ENCODE measurements at regions not wholly inside any gene's neighbourhood (a gene's known extent, or its start where the extent isn't known, plus 50 kb on each side); places are given as distances from the start of the nearest gene placed in this dataset.
A peak's percentile ranks its signal among the peaks of the same experiment; 100 is the strongest.

DNA sequence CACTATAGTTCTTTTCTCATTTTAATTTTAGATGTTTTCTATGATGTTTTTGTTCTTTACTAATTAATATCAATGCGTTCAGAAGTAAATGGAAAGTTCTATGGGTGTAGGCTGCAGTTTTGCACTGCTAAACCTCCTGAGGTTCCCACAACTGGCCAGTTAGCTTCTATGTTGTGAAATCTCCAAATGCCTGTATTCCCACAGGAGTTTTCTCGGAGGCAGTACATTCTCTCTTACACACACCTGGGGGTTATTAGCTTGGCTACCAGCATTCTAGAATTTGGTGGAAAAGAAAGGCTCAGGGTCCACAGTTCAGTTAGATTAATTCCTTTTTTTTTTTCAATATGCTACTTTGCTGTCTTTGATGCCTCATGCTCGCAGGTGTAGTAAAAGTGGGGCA, 216.9 kb upstream of the NRIP1 start:
- DNase-seq (no peak), ATAC-seq (no peak)
- H3K27ac ChIP-seq (ENCODE audit: low read length), result no peak overlapping the region
- peaks cover 18% of the 10 kb centered on the region for H3K4me1 ChIP-seq (ENCODE audit: insufficient read depth, low read length)
- H3K4me2 ChIP-seq (ENCODE audit: low read length), result no peak overlapping the region
- TF ChIP-seq EZH2 (IDR thresholded peaks at IDR 0.05; ENCODE audit: low read length, unreplicated experiment) (no peak), CTCF (conservative IDR thresholded peaks at IDR 0.05; ENCODE audit: low read depth, low read length) (no peak), EZH2phosphoT487 (IDR thresholded peaks at IDR 0.05; ENCODE audit: borderline replicate concordance, low read length) (no peak)
- no TSS peak for BruUV-seq (replicated peaks)
- H2AFZ ChIP-seq (ENCODE audit: low read length), result no peak overlapping the region
- no peaks in the 10 kb centered on the region for H4K20me1 ChIP-seq (ENCODE audit: low read length)
- ChIA-PET CTCF (no interaction called here), POLR2A (ENCODE audit: unreplicated experiment) (no interaction called here)
- intact Hi-C loops (cut with micrococcal nuclease), result loop anchor here (5.0 to 10.0 kb wide), 3 partner anchors 39 to 217 kb away; partner anchors contain the start of gene NRIP1
- H3K27me3 ChIP-seq (ENCODE audit: low read length), result no peaks in the 10 kb centered on the region
- no peaks in the 10 kb centered on the region for H3K9me2 ChIP-seq (replicated peaks; ENCODE audit: low read length)
- no peaks in the 10 kb centered on the region for H3K79me2 ChIP-seq (ENCODE audit: low read length)
- H3K9ac ChIP-seq (ENCODE audit: low read length), result no peak overlapping the region
- H3K36me3 ChIP-seq (ENCODE audit: low read depth, low read length), result no peaks in the 10 kb centered on the region
- no peaks in the 10 kb centered on the region for H3K9me3 ChIP-seq (ENCODE audit: low read length)
- H3K4me3 ChIP-seq (ENCODE audit: low read length), result no peak overlapping the region
- no peaks in the 10 kb centered on the region for H3F3A ChIP-seq (ENCODE audit: low read length, unreplicated experiment)

DNA sequence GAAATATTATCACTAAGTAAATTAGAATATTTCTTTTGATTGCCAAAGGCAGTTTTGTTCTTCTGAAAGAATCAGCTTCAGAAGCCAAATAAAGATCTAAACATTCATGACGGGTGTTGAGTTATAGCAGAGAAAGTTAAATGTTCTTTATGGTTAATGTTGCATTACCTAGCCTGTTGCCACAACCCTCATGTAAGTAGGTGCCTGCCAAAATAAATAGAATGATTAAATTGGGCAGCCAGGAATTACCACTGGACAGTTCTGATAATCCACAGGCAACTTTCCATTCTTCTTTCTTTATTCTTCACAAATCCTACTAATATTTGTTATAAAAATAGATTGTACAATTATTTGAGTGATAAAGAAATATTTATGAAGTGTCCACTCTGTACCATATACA, 217.9 kb upstream of the NRIP1 start:
- TF ChIP-seq EZH2phosphoT487 (IDR thresholded peaks at IDR 0.05; ENCODE audit: borderline replicate concordance, low read length) (no peak), CTCF (conservative IDR thresholded peaks at IDR 0.05; ENCODE audit: low read depth, low read length) (no peak), EZH2 (IDR thresholded peaks at IDR 0.05; ENCODE audit: low read length, unreplicated experiment) (no peak)
- Histone ChIP-seq H3K4me2 (ENCODE audit: low read length) (peak overlapping the region; percentile 35; the same call in 1 of the 2 replicates), H3K79me2 (ENCODE audit: low read length) (no peaks in the 10 kb centered on the region), H3K36me3 (ENCODE audit: low read depth, low read length) (no peaks in the 10 kb centered on the region), H3K27ac (ENCODE audit: low read length) (peak overlapping the region; percentile 40), H3K9ac (ENCODE audit: low read length) (no peak overlapping the region), H3F3A (ENCODE audit: low read length, unreplicated experiment) (no peaks in the 10 kb centered on the region), H2AFZ (ENCODE audit: low read length) (no peak overlapping the region), H3K9me3 (ENCODE audit: low read length) (no peaks in the 10 kb centered on the region), H4K20me1 (ENCODE audit: low read length) (no peaks in the 10 kb centered on the region), H3K4me1 (ENCODE audit: insufficient read depth, low read length) (peaks cover 18% of the 10 kb centered on the region), H3K27me3 (ENCODE audit: low read length) (no peaks in the 10 kb centered on the region), H3K9me2 (replicated peaks; ENCODE audit: low read length) (no peaks in the 10 kb centered on the region), H3K4me3 (ENCODE audit: low read length) (no peak overlapping the region)
- intact Hi-C loops (cut with micrococcal nuclease), result loop anchor here (5.0 to 10.0 kb wide), 3 partner anchors 40 to 218 kb away; partner anchors contain the start of gene NRIP1
- POLR2A ChIA-PET (ENCODE audit: unreplicated experiment), result no interaction called here
- DNase-seq (peak; percentile 67), ATAC-seq (peak; percentile 84)
- no TSS peak for BruUV-seq (replicated peaks)
- CTCF ChIA-PET, result no interaction called here

DNA sequence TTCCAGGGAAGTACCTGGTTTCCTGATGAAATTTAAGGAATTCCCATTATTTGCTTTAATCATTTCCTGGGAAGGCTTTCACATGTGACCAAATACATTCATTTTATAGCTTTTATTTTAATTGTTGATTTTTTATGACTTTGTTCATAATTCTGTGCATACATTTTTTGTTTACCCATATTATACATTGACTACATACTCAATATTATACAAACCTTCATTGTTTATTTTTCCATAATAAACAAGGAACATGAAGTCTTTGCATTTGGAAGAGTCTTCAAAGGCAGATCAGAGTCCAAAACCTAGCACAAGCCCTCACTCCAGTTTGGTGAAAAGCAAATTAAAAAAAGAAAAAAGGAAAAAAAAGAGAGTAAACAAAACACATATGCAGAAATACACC, 218.3 kb upstream of the NRIP1 start:
- Histone ChIP-seq H3K4me1 (ENCODE audit: insufficient read depth, low read length) (peaks cover 18% of the 10 kb centered on the region), H3K9me2 (replicated peaks; ENCODE audit: low read length) (no peaks in the 10 kb centered on the region), H3K4me3 (ENCODE audit: low read length) (no peak overlapping the region), H2AFZ (ENCODE audit: low read length) (no peak overlapping the region), H4K20me1 (ENCODE audit: low read length) (no peaks in the 10 kb centered on the region), H3K9me3 (ENCODE audit: low read length) (no peaks in the 10 kb centered on the region), H3K36me3 (ENCODE audit: low read depth, low read length) (no peaks in the 10 kb centered on the region), H3K4me2 (ENCODE audit: low read length) (peak overlapping the region; percentile 35), H3K9ac (ENCODE audit: low read length) (no peak overlapping the region), H3K27me3 (ENCODE audit: low read length) (no peaks in the 10 kb centered on the region), H3K79me2 (ENCODE audit: low read length) (no peaks in the 10 kb centered on the region), H3K27ac (ENCODE audit: low read length) (peak overlapping the region; percentile 40), H3F3A (ENCODE audit: low read length, unreplicated experiment) (no peaks in the 10 kb centered on the region)
- BruUV-seq (replicated peaks), result no TSS peak
- no peak for TF ChIP-seq EZH2 (IDR thresholded peaks at IDR 0.05; ENCODE audit: low read length, unreplicated experiment)
- ChIA-PET POLR2A (ENCODE audit: unreplicated experiment) (no interaction called here), CTCF (no interaction called here)
- ATAC-seq, result peak; percentile 75
- peak; percentile 36 for DNase-seq
- intact Hi-C loops (cut with micrococcal nuclease), result loop anchor here (5.0 to 10.0 kb wide), 3 partner anchors 41 to 218 kb away; partner anchors contain the start of gene NRIP1

All from PC-3 (cell line).